Sigmoid colon (tissue), 6 donors: ENCODE measurements at regions not wholly inside any gene's neighbourhood (a gene's known extent, or its start where the extent isn't known, plus 50 kb on each side); places are given as distances from the start of the nearest gene placed in this dataset.

Source experiments
- DNase-seq: peaks from one replicate; pipeline ENCODE4 v3.0.0-alpha.2; 2019
- H3K27ac ChIP-seq, 4 donors: fragments of 200-600 bp; sonication (generic); one replicate each; pipeline ENCODE4 v1.5.1; 2016 to 2019; ENCODE audit warnings: mild to moderate bottlenecking in 1 of 4
- H3K27me3 ChIP-seq, 3 donors: fragments of 200-600 bp; sonication (generic); one replicate each; pipeline ENCODE4 v1.5.1; 2019; ENCODE audit warnings: mild to moderate bottlenecking in 1 of 3
- H3K36me3 ChIP-seq, 4 donors: fragments of 200-600 bp; sonication (generic); one replicate each; pipeline ENCODE4 v1.5.1; 2016 to 2019
- H3K4me1 ChIP-seq, 4 donors: fragments of 200-600 bp; sonication (generic); one replicate each; pipeline ENCODE4 v1.5.1; 2017 to 2019
- H3K4me3 ChIP-seq, 4 donors: fragments of 200-600 bp; sonication (generic); one replicate each; pipeline ENCODE4 v1.5.1; 2017 to 2019; ENCODE audit warnings: mild to moderate bottlenecking in 2 of 4, moderate library complexity in 1 of 4
- H3K9me3 ChIP-seq, 4 donors: fragments of 200-600 bp in 3 of 4; sonication (generic) in 3 of 4; one replicate each; pipeline versions ENCODE4 v1.5.1 to v1.6.1; 2013 to 2019
- CTCF ChIP-seq, 4 experiments: fragments of 450-650 bp in 3 of 4; fragments of 200-600 bp in 1 of 4; IDR thresholded peaks; one replicate each; pipeline ENCODE4 v1.5.1; 2016 to 2019; ENCODE audit warnings: antibody characterized with exemption in 4 of 4, mild to moderate bottlenecking in 3 of 4, moderate library complexity in 2 of 4
- EP300 ChIP-seq, 4 donors: sonication (generic); formaldehyde crosslinking; IDR thresholded peaks; one replicate each; pipeline ENCODE4 v1.6.1; 2017; ENCODE audit warnings: antibody characterized with exemption in 4 of 4
- POLR2A ChIP-seq, 2 donors: fragments of 450-650 bp; IDR thresholded peaks; one replicate each; pipeline ENCODE4 v1.6.1; 2016; ENCODE audit warnings: antibody characterized with exemption in 2 of 2, mild to moderate bottlenecking in 2 of 2, moderate library complexity in 2 of 2
- POLR2AphosphoS5 ChIP-seq, 4 donors: sonication (generic); formaldehyde crosslinking; IDR thresholded peaks; one replicate each; pipeline ENCODE4 v1.6.1; 2017; ENCODE audit warnings: antibody characterized with exemption in 4 of 4
- WGBS, 2 donors: extraction: QIAGEN DNeasy Blood & Tissue Kit; methylation state at CpG; one replicate each; pipeline ENCODE4 v1.1.7; 2013; 5-methylcytosine and 5-hydroxymethylcytosine counted together
- intact Hi-C: fragments of 100-400 bp; cut with DNase I; formaldehyde crosslinking; loops from one replicate; pipeline ENCODE4 v1.15.1; 2023
- donor health status: healthy with polysubstance abuse.
- donor health status: healthy.

DNA sequence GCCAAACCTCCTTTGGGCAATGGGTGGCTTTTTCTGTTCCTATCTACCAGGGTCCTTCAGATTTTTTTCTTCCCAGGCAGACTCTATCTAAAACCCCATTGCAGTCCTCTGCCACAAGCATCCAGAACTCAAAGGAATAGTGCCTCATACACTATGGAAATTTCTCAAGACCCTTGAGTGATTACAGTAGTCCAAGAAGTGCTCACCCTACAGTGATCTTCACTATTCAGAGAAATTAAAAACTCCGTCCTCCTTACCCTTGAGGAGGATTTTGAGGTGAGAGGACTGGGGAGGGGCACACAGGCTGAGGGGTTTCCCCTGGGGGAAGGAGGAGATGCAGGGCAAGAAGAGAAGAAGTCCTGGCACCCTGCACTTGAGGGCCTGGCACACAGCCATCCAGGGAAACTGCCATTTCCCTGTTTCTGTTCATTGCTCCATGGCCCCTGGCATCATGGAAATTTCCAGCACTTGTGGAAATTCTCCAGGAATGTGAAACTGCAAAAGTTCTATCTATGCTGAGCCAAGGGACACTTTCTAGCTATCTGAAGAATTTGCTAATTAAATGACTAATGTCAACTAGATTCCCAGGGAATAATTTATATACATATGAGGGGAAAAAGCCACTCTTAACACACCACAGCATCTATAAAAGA, 102.5 kb upstream of the ATP1B1 start:
- whole genome bisulfite sequencing, 2 donors: 86 to 91% methylated on average over 1 of the region's 1 CpG
- no peaks in the 10 kb centered on the region for H3K9me3 ChIP-seq
- peak; percentile 71 for DNase-seq
- intact Hi-C loops: no loop called here
- H3K36me3 ChIP-seq: no peaks in the 10 kb centered on the region
- TF ChIP-seq EP300 (IDR thresholded peaks at IDR 0.05) (no peak), POLR2AphosphoS5 (IDR thresholded peaks at IDR 0.05) (no peak), POLR2A (IDR thresholded peaks at IDR 0.05) (no peak), CTCF (IDR thresholded peaks at IDR 0.05) (no peak)
- H3K27me3 ChIP-seq: no peaks in the 10 kb centered on the region
- peak overlapping the region in 1 of 4 donors; percentile 16 for H3K27ac ChIP-seq
- no peak overlapping the region for H3K4me3 ChIP-seq
- peaks cover 0 to 11% (median 8%) of the 10 kb centered on the region in 4 donors for H3K4me1 ChIP-seq

DNA sequence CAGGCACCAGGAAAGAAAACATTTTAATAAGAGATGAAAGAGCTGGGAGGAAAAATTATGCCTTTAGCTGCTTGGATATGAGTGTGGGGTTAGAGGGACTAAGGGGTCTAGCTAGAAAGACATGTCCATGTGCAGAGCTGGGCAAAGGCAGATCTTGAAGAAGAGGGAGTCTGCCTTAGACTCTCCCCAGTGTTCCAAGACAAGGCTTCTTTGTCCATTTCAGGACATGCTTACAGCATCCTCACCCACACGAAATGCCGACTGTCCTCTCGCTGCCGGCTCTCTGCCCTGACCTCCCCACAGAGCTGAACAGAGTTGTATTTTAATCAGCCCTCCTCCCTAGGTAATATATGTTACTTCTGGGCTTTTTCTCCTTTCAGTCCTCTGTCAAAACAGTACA, 100.7 kb upstream of the ATP1B1 start:
- Histone ChIP-seq H3K27me3 (no peaks in the 10 kb centered on the region), H3K9me3 (no peaks in the 10 kb centered on the region), H3K4me3 (no peak overlapping the region), H3K4me1 (peaks cover 0 to 11% (median 8%) of the 10 kb centered on the region in 4 donors), H3K36me3 (no peaks in the 10 kb centered on the region), H3K27ac (no peak overlapping the region)
- no peak for TF ChIP-seq POLR2AphosphoS5 (IDR thresholded peaks at IDR 0.05)
- no peak for TF ChIP-seq POLR2A (IDR thresholded peaks at IDR 0.05)
- TF ChIP-seq EP300 (IDR thresholded peaks at IDR 0.05): no peak
- TF ChIP-seq CTCF (IDR thresholded peaks at IDR 0.05): no peak
- no peak for DNase-seq
- intact Hi-C loops: no loop called here
- 97 to 99% methylated on average over 4 of the region's 4 CpGs for WGBS, 2 donors

- Histone ChIP-seq H3K4me1 (peaks cover 0 to 1% (median under 1%) of the 10 kb centered on the region in 4 donors), H3K27me3 (no peaks in the 10 kb centered on the region), H3K36me3 (no peaks in the 10 kb centered on the region), H3K9me3 (no peaks in the 10 kb centered on the region), H3K4me3 (no peak overlapping the region), H3K27ac (no peak overlapping the region)
- intact Hi-C loops: no loop called here
- TF ChIP-seq POLR2AphosphoS5 (IDR thresholded peaks at IDR 0.05) (no peak), EP300 (IDR thresholded peaks at IDR 0.05) (no peak), CTCF (IDR thresholded peaks at IDR 0.05) (no peak), POLR2A (IDR thresholded peaks at IDR 0.05) (no peak)
- DNase-seq: no peak
Measured at GRCh38 chr1:169009666-169010065, 96.8 kb upstream of the ATP1B1 start.

- 85 to 91% methylated on average over 2 of the region's 2 CpGs for WGBS, 2 donors
Measured at GRCh38 chr1:169012416-169012815, 94.1 kb upstream of the ATP1B1 start.

More at GRCh38 chr1:169012416-169012815, 94.1 kb upstream of the ATP1B1 start:
- Histone ChIP-seq H3K27me3 (no peaks in the 10 kb centered on the region), H3K9me3 (no peaks in the 10 kb centered on the region), H3K4me1 (no peaks in the 10 kb centered on the region), H3K4me3 (no peak overlapping the region), H3K36me3 (no peaks in the 10 kb centered on the region), H3K27ac (no peak overlapping the region)
- TF ChIP-seq CTCF (IDR thresholded peaks at IDR 0.05) (no peak), EP300 (IDR thresholded peaks at IDR 0.05) (no peak), POLR2A (IDR thresholded peaks at IDR 0.05) (no peak), POLR2AphosphoS5 (IDR thresholded peaks at IDR 0.05) (no peak)
- no peak for DNase-seq
- intact Hi-C loops: no loop called here
